ENCODE measurements at regions not wholly inside any gene's neighbourhood (a gene's known extent, or its start where the extent isn't known, plus 50 kb on each side); places are given as distances from the start of the nearest gene placed in this dataset.

- no peak for DNase-seq
Measured at GRCh38 chr18:24797981-24798380, 337.5 kb downstream of the HRH4 start.

DNA sequence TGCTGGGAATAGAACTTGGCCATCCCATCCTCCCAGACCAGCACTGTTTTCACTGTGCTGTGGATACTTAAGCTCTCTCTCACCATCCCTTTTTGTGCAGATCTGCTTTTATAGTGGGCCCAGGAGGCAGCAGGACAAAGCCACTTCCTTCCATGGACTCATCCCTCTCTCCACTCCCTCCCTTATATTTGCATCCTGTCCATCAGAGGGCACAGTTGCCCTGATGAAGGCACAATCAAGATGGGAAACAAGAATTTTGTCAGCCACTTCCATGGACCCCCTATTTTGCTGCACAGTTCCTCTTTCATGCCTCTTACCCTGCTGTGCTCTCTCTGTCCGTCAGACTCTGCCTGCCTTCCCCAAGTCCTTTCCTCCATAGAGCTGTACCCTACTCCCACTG is 338.7 kb downstream of the HRH4 start:
- DNase-seq = no peak

GRCh38 chr18:24799720-24800119 is 339.3 kb downstream of the HRH4 start:
- DNase-seq = no peak

GRCh38 chr18:24801001-24801400 is 340.6 kb downstream of the HRH4 start:
- no peak for DNase-seq

GRCh38 chr18:24802456-24802855 is 342.0 kb downstream of the HRH4 start:
- no peak for DNase-seq

GRCh38 chr18:24805156-24805555 is 344.7 kb downstream of the HRH4 start:
- no peak for DNase-seq

- DNase-seq = no peak
Measured at GRCh38 chr18:24809173-24809950, 348.9 kb downstream of the HRH4 start.

- DNase-seq = no peak
Measured at GRCh38 chr18:24810561-24811305, 350.3 kb downstream of the HRH4 start.

GRCh38 chr18:24811950-24812681 is 351.7 kb downstream of the HRH4 start:
- no peak for DNase-seq

- no peak for DNase-seq
Measured at GRCh38 chr18:24814521-24814920, 354.1 kb downstream of the HRH4 start.

- no peak for DNase-seq
Measured at GRCh38 chr18:24817150-24817549, 356.7 kb downstream of the HRH4 start.

- DNase-seq = no peak
Measured at GRCh38 chr18:24817587-24818371, 357.3 kb downstream of the HRH4 start.

DNA sequence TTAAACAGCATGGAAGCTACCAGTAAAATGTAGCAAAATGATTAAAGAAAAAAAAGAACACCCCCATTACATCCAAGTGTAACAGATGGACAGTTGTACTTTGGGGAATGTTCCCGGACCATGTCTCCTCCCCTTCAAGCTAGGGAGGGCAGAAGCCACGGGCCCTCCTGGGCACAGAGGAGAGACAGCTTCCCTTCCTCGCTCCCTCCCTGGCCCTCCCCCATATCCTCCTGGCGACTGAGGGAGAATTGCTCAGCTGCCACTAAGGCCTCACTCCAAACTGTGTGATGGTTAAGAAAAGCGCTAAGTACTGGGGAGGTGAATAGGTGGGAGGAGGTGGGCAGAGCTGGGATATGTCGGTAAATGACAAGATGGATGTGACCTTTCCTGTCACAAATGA is 358.0 kb downstream of the HRH4 start:
- no peak for DNase-seq

- no peak for DNase-seq
Measured at GRCh38 chr18:24819141-24819890, 358.9 kb downstream of the HRH4 start.

- DNase-seq = no peak
Measured at GRCh38 chr18:24825397-24825796, 365.0 kb downstream of the HRH4 start.

GRCh38 chr18:24826605-24827004 is 366.2 kb downstream of the HRH4 start:
- no peak for DNase-seq

DNA sequence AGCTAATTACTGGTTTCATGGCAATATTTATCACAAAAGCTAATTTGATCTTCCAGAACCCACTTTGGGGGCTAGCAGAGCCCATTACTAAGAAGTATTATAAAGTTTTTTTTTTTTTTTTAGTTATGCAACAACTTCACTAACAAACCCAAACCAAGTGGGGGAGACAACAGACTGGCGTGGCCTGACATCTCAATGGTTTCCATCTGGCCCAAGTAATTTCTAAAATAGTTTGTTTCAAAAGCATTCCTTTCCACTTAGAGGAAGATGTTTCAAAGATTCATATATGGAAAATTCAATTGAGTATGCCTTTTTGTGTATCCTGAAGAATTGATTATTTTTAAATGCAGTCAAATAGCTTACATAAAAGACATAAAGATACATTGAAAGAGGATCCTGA is 367.1 kb downstream of the HRH4 start:
- no peak for DNase-seq

DNA sequence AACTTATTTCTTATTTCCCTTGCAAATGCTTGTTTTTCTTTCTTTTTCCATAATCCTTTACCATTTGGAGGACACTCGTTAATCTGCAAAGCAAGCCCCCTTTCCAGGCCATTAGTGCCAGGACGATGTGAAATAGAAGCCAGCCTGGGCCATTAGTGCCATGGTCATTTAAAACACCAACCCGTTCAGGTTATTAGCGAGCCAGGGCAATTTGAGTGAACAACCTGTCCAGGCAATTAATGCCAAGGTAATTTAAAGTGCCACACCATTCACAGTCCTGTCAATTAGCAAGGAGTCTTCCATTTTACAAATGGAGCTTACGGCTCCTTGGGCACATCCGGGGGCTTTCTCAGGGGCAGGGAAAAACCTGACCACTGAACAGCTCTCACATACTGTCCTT is 370.6 kb downstream of the HRH4 start:
- DNase-seq = no peak

GRCh38 chr18:24831871-24832665 is 371.6 kb downstream of the HRH4 start:
- no peak for DNase-seq

DNA sequence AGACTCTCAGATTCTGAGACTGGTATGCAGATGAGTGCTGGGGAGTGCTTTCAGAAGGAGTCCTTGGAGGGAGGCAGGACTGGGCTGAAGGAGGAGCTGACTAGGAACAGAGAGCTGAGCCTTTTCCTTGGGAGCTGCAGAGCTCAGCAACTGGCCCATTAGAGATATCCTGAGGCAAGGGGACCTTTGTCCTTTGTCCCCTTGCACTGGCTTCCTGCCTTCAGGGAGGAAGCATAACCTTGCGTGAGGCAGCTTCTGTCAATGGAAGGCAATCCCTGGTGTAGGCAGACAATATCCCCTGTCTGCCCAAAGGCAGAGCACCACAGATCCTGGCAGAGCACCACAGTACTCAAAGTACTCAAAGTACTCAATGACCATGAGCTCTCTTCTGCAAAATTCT is 375.3 kb downstream of the HRH4 start:
- no peak for DNase-seq

- no peak for DNase-seq
Measured at GRCh38 chr18:24837066-24837465, 376.6 kb downstream of the HRH4 start.
